GM03348 (cell line): ENCODE measurements at regions not wholly inside any gene's neighbourhood (a gene's known extent, or its start where the extent isn't known, plus 50 kb on each side); places are given as distances from the start of the nearest gene placed in this dataset.
"Not testable (repeated sequence)": the region's sequence is repeated elsewhere in the genome, so short reads cannot be mapped to it uniquely, and the experiment has no call there.

Experiments used
- DNase-seq: peaks from one replicate; pipeline ENCODE4 v3.0.0; 2012; ENCODE audit warnings: low spot score

- DNase-seq = not testable (repeated sequence)
These were observed 211.9 kb downstream of the SPATA31A1 start for GRCh38 chr9:39567396-39567795.

- not testable (repeated sequence) for DNase-seq
These were observed 213.4 kb downstream of the SPATA31A1 start for GRCh38 chr9:39568900-39569299.

GRCh38 chr9:39573024-39574022, 217.9 kb downstream of the SPATA31A1 start:
- DNase-seq = not testable (repeated sequence)

GRCh38 chr9:39579000-39579399, 223.5 kb downstream of the SPATA31A1 start:
- not testable (repeated sequence) for DNase-seq

GRCh38 chr9:39581296-39581695, 225.8 kb downstream of the SPATA31A1 start:
- DNase-seq = not testable (repeated sequence)

GRCh38 chr9:39582677-39583412, 227.4 kb downstream of the SPATA31A1 start:
- DNase-seq = not testable (repeated sequence)

GRCh38 chr9:39583413-39583747, 227.9 kb downstream of the SPATA31A1 start:
- not testable (repeated sequence) for DNase-seq

- not testable (repeated sequence) for DNase-seq
These were observed 229.8 kb downstream of the SPATA31A1 start for GRCh38 chr9:39585233-39585632.

GRCh38 chr9:39587844-39588499, 232.5 kb downstream of the SPATA31A1 start:
- DNase-seq = peak; percentile 3

GRCh38 chr9:39588500-39589137, 233.2 kb downstream of the SPATA31A1 start:
- DNase-seq = no peak

GRCh38 chr9:39604089-39604488, 248.6 kb downstream of the SPATA31A1 start:
- not testable (repeated sequence) for DNase-seq

GRCh38 chr9:39611449-39612231, 256.2 kb downstream of the SPATA31A1 start:
- not testable (repeated sequence) for DNase-seq

GRCh38 chr9:39616480-39616879, 261.0 kb downstream of the SPATA31A1 start:
- not testable (repeated sequence) for DNase-seq

GRCh38 chr9:39624048-39624447, 268.6 kb downstream of the SPATA31A1 start:
- DNase-seq = not testable (repeated sequence)

GRCh38 chr9:39632071-39632470, 276.6 kb downstream of the SPATA31A1 start:
- not testable (repeated sequence) for DNase-seq

- DNase-seq = not testable (repeated sequence)
These were observed 293.6 kb downstream of the SPATA31A1 start for GRCh38 chr9:39649029-39649428.

GRCh38 chr9:39656960-39657603, 301.6 kb downstream of the SPATA31A1 start:
- not testable (repeated sequence) for DNase-seq

- DNase-seq = not testable (repeated sequence)
These were observed 307.6 kb downstream of the SPATA31A1 start for GRCh38 chr9:39663020-39663419.

GRCh38 chr9:39663713-39664112, 308.2 kb downstream of the SPATA31A1 start:
- DNase-seq = not testable (repeated sequence)

GRCh38 chr9:39665020-39665419, 309.6 kb downstream of the SPATA31A1 start:
- not testable (repeated sequence) for DNase-seq
